ENCODE measurements at regions not wholly inside any gene's neighbourhood (a gene's known extent, or its start where the extent isn't known, plus 50 kb on each side); places are given as distances from the start of the nearest gene placed in this dataset.

DNA sequence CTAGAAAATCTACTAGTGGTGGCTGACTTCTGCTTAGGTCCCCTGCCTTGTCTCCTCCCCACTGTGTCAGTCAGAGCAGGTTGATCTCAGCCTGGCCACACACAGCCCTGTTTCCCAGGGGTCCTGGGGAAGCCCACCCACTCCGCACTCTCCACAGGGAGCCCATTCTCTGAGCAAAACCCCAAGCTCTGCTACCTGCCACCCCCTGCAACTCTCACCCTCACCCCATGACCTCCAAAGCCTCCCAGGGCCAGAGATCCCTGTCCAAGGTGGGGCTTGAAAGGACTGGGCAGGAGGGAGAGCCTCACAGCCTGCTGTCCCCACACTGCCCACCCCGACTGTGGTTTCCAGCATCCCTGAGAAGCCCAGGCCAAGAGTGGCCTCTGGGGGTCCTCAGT, 58.8 kb upstream of the ZNF536 start:
- DNase-seq, result no peak

DNA sequence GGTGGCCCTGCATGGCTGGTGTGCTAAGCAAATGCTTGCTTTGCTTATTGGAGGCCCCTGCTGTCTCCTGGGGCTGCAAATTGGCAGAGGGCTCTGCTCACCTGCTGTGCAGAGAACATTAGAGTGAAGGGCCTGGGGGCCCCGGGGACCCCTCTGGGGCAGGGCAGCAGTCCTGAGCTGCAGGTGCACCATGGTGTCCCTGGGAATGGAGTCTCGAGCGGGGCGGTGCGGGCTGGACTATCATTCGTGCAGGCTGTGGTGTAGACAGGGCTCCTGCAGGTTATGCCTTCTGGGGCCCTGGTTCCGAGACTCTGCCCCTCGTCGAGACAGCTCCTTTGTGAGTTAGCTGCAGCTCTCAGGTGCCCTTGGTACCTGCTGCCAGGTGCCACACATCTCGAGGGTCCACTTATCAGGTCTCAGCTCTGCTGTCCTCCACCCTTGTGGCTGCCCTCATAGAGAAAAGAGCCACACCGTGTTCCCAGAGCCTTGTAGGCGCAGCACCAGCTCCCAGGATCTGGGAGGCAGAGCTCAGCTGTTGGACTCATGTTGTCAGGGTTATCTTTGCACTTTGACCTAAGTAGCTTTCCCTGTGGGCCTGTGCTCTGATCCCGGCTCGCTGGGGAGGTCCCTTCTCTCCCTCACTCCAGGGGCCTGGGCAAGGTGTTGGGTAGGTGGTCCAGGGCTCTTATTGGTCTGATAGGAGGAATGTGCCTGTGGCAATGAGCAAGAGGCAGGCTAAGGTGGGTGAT, 58.0 kb upstream of the ZNF536 start:
- no peak for DNase-seq

DNA sequence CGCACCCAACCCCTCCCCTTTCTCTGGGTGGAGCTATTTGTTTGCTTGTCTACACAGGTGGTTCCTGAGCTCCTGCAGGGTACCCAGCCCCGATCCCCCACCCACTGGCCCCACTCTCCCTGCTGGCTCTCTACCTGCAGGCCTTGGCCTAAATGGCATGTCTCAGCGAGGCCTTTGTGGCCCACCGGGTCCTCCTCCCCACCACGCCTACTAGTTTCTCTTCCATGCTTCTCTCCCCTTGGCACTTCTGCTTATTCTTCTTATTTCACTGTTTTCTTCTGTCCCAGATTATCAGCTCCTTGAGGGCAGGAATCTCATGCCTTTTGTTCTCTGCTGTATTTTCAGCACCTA, 57.4 kb upstream of the ZNF536 start:
- no peak for DNase-seq

DNA sequence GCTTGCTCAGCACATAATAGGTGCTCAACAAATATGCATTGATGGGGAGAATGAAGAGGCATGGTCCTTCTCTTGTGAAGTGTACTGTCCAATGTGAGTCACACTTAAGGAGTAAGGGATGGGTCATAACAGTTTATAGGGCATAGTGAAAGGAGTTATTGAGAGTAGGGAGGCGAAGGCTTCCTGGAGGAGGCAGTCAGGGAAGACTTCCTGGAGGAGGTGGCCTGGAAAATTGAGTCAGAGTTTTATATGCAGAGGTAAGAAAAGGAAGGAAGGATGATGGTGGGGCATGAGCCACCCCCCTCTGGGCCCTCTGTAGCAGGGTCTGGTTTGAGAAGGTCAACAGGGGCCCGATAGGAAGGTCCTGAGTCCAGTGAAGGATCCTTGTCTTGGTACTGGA, 57.0 kb upstream of the ZNF536 start:
- no peak for DNase-seq

DNA sequence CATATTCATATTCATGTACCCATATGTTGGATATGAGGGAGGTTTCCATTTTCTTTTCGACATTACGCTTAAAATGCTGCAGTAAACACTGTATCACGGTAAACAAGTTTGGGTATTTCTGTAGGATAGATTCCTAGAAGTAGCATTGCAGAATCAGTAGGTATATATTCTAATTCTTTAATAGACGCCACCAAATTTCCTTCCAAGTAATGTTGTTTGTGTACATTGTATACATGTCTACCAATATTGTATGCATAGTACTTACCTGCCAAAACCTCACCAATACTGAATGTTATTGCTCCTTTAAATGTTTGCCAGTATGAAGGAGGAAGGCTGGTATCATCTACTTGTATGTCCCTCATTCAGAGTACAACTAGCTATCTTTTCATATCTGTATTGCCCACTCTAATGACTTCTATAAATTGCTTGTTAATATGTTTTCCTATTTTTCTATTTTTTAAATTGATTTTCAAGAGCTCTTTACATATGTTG, 56.1 kb upstream of the ZNF536 start:
- DNase-seq, result no peak

DNA sequence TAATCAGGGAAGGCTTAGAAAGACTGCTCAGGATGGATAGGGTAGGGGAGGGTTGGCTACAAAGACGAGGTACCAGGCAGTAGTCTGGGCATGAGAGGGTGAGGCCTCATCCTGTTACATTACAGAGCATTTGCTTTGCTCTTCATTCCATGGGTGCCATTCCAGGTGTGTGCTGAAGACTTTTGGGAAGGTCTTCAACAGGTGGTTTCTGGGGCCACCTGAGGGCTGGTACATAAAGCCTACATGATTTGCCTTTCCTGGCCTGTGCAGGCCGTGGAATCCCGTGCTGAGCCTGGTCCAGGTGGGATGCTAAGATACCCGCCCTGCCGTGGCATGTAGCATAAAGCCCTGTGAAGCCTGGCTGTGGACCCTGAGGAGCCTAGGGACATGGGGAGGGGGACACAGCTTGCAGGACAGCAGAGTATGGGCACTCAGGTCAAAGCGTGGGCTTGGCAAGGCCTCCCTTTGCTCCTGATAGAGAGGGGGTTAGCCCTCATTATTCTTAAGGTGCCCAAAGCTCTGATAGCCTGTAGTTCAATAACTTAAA, 55.6 kb upstream of the ZNF536 start:
- no peak for DNase-seq

DNA sequence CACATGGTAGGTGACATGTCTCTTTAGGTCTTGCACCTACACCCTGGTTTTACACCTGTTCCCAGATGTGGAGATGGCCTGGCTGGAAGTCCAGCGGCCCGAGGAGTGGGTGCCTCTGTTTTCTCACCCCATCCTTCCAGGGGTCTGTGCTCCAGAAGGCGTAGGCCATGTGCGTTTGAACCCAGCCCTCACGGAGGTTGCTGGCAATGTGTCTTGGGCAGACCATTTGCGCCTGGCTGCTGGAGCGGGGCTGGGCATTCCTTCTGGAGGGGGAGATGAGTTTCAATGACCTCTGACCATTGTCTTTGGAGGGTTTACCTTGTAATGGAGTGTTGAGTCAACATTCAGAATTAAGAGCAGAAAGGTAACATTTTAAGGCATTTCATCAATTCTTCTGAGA, 54.8 kb upstream of the ZNF536 start:
- no peak for DNase-seq

DNA sequence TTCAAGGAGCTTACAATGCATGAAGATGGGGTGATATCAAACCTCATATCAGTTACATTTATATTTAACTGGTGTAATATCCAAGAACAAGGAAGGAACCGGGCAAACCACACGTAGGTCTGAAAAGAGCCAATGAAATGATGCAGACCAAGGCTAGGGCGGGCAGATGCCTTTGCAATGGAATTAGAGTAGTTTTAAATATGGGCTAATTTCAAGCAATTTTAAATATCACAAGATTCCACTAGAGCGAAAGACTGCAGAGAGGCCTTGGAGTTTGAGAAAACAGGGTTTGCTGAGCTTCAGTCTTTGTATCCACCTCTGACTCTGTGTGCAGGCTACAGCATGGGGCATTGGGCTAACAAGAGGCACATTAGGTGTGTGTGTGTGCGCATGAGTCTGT, 53.9 kb upstream of the ZNF536 start:
- no peak for DNase-seq

DNA sequence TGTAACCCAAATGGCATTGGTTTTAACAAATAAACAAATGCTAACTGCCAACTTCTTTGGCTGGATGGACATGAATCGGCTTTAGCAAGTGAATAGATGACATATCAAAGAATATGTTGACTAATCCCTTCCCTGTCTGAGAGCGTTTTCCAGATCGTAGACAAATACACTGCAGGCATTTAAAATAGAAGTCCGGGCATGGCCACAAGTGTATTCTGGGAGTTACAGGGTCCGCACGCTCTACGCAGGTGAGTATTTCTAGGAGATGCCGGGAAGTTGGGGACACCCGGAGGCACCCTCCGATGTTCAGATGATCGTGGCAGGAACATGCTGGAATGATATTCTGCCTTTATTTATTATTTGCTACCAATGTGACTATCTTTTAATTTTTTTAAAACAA, 53.2 kb upstream of the ZNF536 start:
- DNase-seq, result no peak

DNA sequence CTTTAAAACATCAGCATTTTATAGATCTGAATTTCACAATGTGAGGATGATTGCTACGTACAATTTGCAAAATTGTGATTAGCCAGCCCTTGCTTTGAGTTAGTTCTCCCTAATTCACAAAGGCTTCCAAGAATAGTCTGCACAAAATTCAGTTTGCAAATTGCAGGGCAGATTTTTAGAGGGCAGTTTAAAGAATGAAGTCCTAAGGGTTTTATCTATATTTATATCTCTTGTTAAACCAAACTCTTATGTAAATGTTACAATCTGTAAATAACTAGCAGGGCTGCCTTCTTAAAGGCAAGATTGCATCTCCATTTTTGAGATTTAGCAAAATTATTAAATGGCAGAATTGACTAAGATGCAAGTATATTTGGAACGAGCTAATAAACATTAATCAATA, 52.8 kb upstream of the ZNF536 start:
- DNase-seq, result no peak

DNA sequence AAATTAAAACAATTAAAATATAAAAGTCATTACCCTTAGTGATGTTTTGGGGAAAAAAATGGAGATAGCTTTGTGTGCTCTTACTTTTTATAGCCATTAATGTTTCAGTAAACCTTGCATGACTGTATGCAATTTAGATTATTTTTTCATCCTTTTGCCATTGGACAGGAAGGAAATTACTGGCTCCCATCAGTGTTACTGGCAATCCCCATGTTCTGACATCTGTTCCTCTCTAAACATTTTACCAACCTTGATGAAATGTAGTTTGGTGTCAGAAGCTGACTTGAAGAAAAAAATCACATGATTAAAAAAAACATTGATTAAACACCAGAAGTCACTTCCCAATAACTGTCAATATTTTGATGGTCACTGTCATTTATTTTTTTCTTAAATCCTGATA, 52.3 kb upstream of the ZNF536 start:
- DNase-seq, result no peak

DNA sequence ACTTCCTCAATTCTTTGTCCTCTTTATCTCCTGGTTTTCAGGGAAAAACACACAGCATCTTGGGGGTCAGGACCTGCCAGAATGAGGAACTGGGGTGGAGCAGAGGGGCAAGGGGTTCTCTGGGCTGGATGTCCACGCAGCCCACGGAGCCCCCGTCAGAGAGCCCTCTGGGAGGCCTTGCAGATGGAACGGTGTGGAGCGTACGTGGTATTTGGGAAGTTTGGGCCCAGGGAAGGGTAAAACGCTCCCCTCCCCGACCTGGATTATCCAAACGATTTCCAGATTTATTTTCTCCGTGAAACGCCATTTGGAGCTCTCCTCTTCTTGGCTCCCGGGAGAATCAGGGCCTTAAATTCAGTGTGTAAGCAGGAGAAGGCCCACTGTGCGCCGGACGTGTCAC, 51.7 kb upstream of the ZNF536 start:
- no peak for DNase-seq

DNA sequence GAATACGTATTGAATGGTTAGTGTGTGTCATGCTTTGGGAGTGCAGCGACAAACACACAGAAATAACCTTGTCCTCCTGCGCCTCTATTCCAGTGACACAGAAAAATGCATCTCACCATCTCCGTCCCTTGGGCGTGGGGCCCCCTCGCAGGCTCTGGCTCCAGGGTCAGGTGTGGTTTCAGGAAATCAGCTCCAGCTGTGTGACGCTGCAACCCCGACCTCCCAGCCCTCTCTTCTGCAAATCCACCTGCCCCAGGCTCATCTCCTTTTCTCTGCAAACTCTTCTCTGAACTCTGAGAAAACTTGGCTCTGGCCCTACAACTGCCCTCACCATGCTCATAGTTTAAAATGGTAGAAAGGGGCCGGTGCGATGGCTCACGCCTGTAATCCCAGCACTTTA, 51.3 kb upstream of the ZNF536 start:
- DNase-seq, result no peak
